ENCODE measurements at regions not wholly inside any gene's neighbourhood (a gene's known extent, or its start where the extent isn't known, plus 50 kb on each side); places are given as distances from the start of the nearest gene placed in this dataset.

GRCh38 chr1:56079391-56079790 lies 500.0 kb downstream of the PLPP3 start:
- TF ChIP-seq CTCF (IDR thresholded peaks at IDR 0.05) (no peak), POLR2A (IDR thresholded peaks at IDR 0.05) (no peak), POLR2AphosphoS5 (IDR thresholded peaks at IDR 0.05) (no peak), EP300 (IDR thresholded peaks at IDR 0.05; ENCODE audit: low read depth) (no peak)
